Fibroblast of the aortic adventitia (primary cell): ENCODE measurements at regions not wholly inside any gene's neighbourhood (a gene's known extent, or its start where the extent isn't known, plus 50 kb on each side); places are given as distances from the start of the nearest gene placed in this dataset.

ENCODE experiments used
- DNase-seq: peaks from one replicate; pipeline ENCODE4 v3.0.0-alpha.2; 2010; ENCODE audit warnings: low read depth
- H3K4me3 ChIP-seq: 2 replicates; pipeline ENCODE4 v1.5.1; 2011; ENCODE audit warnings: low read depth, mild to moderate bottlenecking, control low read depth, low read length, moderate library complexity
- CTCF ChIP-seq: IDR thresholded peaks from 2 replicates; pipeline ENCODE4 v1.5.1; 2011; ENCODE audit warnings: mild to moderate bottlenecking, low read length, control low read depth, inconsistent platforms; ENCODE audit not compliant: insufficient read depth

- no peak overlapping the region for H3K4me3 ChIP-seq
- peak; percentile 17 for DNase-seq
- TF ChIP-seq CTCF = no peak
Observed at GRCh38 chr18:71798986-71799673, 745.0 kb downstream of the CBLN2 start.

GRCh38 chr18:71797554-71797953 lies 746.6 kb downstream of the CBLN2 start:
- TF ChIP-seq CTCF = no peak
- DNase-seq = no peak
- H3K4me3 ChIP-seq = no peak overlapping the region

- peak; percentile 29 for DNase-seq
- peak; percentile 52 for TF ChIP-seq CTCF
- H3K4me3 ChIP-seq = no peak overlapping the region
Observed at GRCh38 chr18:71784777-71785176, 759.4 kb downstream of the CBLN2 start.

DNA sequence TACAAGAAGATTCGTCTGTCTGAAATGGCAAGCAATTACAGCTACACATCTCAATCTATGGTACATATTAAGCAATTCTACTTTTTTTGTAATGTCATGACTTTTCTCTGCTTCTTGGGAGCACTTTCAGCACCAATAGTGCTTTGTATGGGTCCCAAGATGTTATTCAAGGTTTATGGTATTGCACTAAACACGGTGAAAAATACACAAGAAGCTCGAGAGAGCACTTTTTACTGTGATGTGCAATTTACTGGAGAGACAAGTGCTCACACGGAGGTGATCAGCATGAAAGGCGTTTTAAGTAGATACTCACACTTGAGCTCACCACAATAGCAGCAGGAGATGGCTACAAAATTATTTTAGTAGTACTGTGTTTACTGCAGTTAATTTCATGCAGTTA lies 783.6 kb downstream of the CBLN2 start:
- no peak overlapping the region for H3K4me3 ChIP-seq
- no peak for TF ChIP-seq CTCF
- DNase-seq = no peak

DNA sequence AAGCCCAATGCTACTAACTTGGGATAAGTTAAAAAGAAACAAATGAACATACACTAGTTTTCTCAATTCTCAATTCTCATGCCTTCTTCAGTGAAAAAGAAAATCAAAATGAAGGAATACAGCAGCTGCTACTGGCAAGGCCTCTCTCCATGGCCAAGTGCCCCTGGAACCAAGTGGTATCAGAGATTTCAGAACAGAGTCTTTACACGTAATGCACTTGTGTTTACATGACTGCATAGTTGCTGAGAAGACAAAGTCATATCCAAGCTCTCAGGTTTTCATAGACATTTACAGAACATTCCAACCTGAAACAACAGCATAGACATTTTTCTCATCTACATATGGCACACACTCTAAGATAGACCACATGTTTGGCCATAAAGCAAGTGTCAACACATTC lies 789.9 kb downstream of the CBLN2 start:
- DNase-seq = no peak
- no peak overlapping the region for H3K4me3 ChIP-seq
- TF ChIP-seq CTCF = no peak

GRCh38 chr18:71743634-71744033 lies 800.5 kb downstream of the CBLN2 start:
- H3K4me3 ChIP-seq = no peak overlapping the region
- no peak for DNase-seq
- no peak for TF ChIP-seq CTCF

DNA sequence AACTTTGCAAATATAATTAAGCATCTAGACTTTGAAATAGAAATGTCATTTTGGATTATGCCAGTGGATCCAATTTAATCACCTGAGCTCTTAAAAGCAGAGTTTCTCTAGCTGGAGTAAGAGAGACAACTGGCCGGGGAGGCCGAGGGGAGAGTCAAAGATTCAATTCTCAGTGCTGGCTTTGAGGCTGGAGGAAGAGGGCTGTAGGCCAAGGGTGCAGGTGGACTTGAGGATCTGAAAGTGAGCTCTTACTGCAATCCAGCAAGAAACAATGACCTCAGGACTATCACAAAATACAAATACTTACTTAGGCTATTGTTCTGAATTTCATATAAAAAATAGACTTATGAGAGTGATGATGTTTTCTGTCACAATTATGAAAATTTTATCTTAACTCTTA lies 814.5 kb downstream of the CBLN2 start:
- DNase-seq = no peak
- no peak overlapping the region for H3K4me3 ChIP-seq
- no peak for TF ChIP-seq CTCF
